Vagina (tissue), 2 donors: ENCODE measurements at regions not wholly inside any gene's neighbourhood (a gene's known extent, or its start where the extent isn't known, plus 50 kb on each side); places are given as distances from the start of the nearest gene placed in this dataset.

ENCODE experiments used
- DNase-seq, 2 donors: peaks; one replicate each; pipeline ENCODE4 v3.0.0-alpha.2; 2017; ENCODE audit errors: extremely low spot score in 2 of 2
- H3K27ac ChIP-seq: fragments of 200-600 bp; sonication (generic); one replicate; pipeline ENCODE4 v1.5.1; 2019
- H3K27me3 ChIP-seq: fragments of 200-600 bp; sonication (generic); one replicate; pipeline ENCODE4 v1.5.1; 2019
- H3K36me3 ChIP-seq, 2 donors: fragments of 200-600 bp; sonication (generic); one replicate each; pipeline ENCODE4 v1.5.1; 2017 to 2019
- H3K4me1 ChIP-seq: fragments of 200-600 bp; sonication (generic); one replicate; pipeline ENCODE4 v1.5.1; 2019
- H3K4me3 ChIP-seq, 2 donors: fragments of 200-600 bp; sonication (generic); 1 replicate in 1 of 2; 2 replicates in 1 of 2; pipeline ENCODE4 v1.5.1; 2016 to 2019
- H3K9me3 ChIP-seq: fragments of 200-600 bp; sonication (generic); one replicate; pipeline ENCODE4 v1.5.1; 2019
- CTCF ChIP-seq, 3 experiments: fragments of 450-650 bp in 2 of 3; fragments of 200-600 bp in 1 of 3; sonication (generic) in 1 of 3; IDR thresholded peaks; one replicate each; pipeline ENCODE4 v1.5.1; 2017 to 2019; ENCODE audit warnings: antibody characterized with exemption in 3 of 3, mild to moderate bottlenecking in 2 of 3, moderate library complexity in 2 of 3
- POLR2A ChIP-seq, 2 donors: fragments of 450-650 bp; IDR thresholded peaks; one replicate each; pipeline ENCODE4 v1.6.1; 2017; ENCODE audit warnings: antibody characterized with exemption in 2 of 2, mild to moderate bottlenecking in 2 of 2, moderate library complexity in 2 of 2
- POLR2AphosphoS5 ChIP-seq, 2 donors: sonication (generic); formaldehyde crosslinking; IDR thresholded peaks; one replicate each; pipeline ENCODE4 v1.9.0; 2017; ENCODE audit warnings: antibody characterized with exemption in 2 of 2, mild to moderate bottlenecking in 2 of 2, low read depth in 1 of 2; ENCODE audit not compliant: insufficient read depth in 1 of 2
- intact Hi-C: fragments of 100-400 bp; cut with DNase I; formaldehyde crosslinking; loops from one replicate; pipeline ENCODE4 v1.15.1; 2023

DNA sequence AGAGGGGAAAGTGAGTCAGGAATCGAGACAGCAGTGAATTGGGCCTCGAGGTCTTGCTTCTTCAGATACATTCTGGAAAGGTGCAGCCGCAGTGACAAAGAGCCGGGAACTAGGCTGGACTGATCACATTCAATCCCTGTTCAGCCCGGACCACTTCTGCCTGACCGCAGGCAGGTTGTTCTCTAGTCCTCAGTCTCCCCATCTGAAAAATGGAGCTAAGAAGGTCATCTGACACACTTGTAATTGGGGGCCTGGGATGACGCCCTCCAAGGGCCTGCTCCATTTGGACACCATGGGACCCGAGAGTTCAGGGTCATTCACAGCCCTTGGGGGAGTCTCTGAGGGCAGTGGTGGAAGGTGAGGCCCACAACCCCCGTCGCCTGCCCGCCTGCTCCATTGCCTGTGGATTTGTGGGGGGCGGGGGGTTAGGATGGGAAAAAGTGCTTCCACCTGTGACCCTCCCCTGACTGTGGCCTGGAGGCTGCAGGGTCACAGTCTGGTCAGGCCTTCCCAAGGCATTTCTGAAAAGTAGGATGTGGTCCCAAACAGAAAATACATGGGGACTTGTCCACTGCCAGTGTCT lies 87.9 kb upstream of the CSF3R start:
- no peak for TF ChIP-seq CTCF (IDR thresholded peaks at IDR 0.05)
- no peak for TF ChIP-seq POLR2AphosphoS5 (IDR thresholded peaks at IDR 0.05; ENCODE audit: insufficient read depth in 1 of 2, low read depth in 1 of 2)
- TF ChIP-seq POLR2A (IDR thresholded peaks at IDR 0.05): no peak
- H3K27me3 ChIP-seq: no peaks in the 10 kb centered on the region
- intact Hi-C loops: no loop called here
- H3K27ac ChIP-seq: no peak overlapping the region
- DNase-seq: no peak
- no peaks in the 10 kb centered on the region for H3K36me3 ChIP-seq
- H3K4me1 ChIP-seq: no peaks in the 10 kb centered on the region
- no peaks in the 10 kb centered on the region for H3K9me3 ChIP-seq
- H3K4me3 ChIP-seq: no peak overlapping the region

- Histone ChIP-seq H3K36me3 (no peaks in the 10 kb centered on the region), H3K4me1 (no peaks in the 10 kb centered on the region), H3K27ac (no peak overlapping the region), H3K9me3 (no peaks in the 10 kb centered on the region), H3K4me3 (no peak overlapping the region), H3K27me3 (no peaks in the 10 kb centered on the region)
- TF ChIP-seq CTCF (IDR thresholded peaks at IDR 0.05) (no peak), POLR2A (IDR thresholded peaks at IDR 0.05) (no peak), POLR2AphosphoS5 (IDR thresholded peaks at IDR 0.05; ENCODE audit: insufficient read depth in 1 of 2, low read depth in 1 of 2) (no peak)
- intact Hi-C loops: no loop called here
- DNase-seq: no peak
Measured at GRCh38 chr1:36570006-36570405, 87.3 kb upstream of the CSF3R start.

GRCh38 chr1:36567601-36568341 lies 85.1 kb upstream of the CSF3R start:
- intact Hi-C loops: no loop called here
- TF ChIP-seq POLR2A (IDR thresholded peaks at IDR 0.05): no peak
- no peak for TF ChIP-seq POLR2AphosphoS5 (IDR thresholded peaks at IDR 0.05; ENCODE audit: insufficient read depth in 1 of 2, low read depth in 1 of 2)
- TF ChIP-seq CTCF (IDR thresholded peaks at IDR 0.05): no peak

GRCh38 chr1:36565576-36566501 lies 83.1 kb upstream of the CSF3R start:
- Histone ChIP-seq H3K36me3 (no peaks in the 10 kb centered on the region), H3K4me1 (no peaks in the 10 kb centered on the region), H3K27ac (no peak overlapping the region), H3K4me3 (no peak overlapping the region), H3K27me3 (no peaks in the 10 kb centered on the region), H3K9me3 (no peaks in the 10 kb centered on the region)
- intact Hi-C loops: no loop called here
- TF ChIP-seq CTCF (IDR thresholded peaks at IDR 0.05) (no peak), POLR2A (IDR thresholded peaks at IDR 0.05) (no peak), POLR2AphosphoS5 (IDR thresholded peaks at IDR 0.05; ENCODE audit: insufficient read depth in 1 of 2, low read depth in 1 of 2) (no peak)
- DNase-seq: no peak

More at GRCh38 chr1:36567601-36568341, 85.1 kb upstream of the CSF3R start:
- Histone ChIP-seq H3K27me3 (no peaks in the 10 kb centered on the region), H3K36me3 (no peaks in the 10 kb centered on the region), H3K4me3 (no peak overlapping the region), H3K27ac (no peak overlapping the region), H3K9me3 (no peaks in the 10 kb centered on the region), H3K4me1 (no peaks in the 10 kb centered on the region)
- DNase-seq: no peak
